ENCODE measurements at regions not wholly inside any gene's neighbourhood (a gene's known extent, or its start where the extent isn't known, plus 50 kb on each side); places are given as distances from the start of the nearest gene placed in this dataset.

DNA sequence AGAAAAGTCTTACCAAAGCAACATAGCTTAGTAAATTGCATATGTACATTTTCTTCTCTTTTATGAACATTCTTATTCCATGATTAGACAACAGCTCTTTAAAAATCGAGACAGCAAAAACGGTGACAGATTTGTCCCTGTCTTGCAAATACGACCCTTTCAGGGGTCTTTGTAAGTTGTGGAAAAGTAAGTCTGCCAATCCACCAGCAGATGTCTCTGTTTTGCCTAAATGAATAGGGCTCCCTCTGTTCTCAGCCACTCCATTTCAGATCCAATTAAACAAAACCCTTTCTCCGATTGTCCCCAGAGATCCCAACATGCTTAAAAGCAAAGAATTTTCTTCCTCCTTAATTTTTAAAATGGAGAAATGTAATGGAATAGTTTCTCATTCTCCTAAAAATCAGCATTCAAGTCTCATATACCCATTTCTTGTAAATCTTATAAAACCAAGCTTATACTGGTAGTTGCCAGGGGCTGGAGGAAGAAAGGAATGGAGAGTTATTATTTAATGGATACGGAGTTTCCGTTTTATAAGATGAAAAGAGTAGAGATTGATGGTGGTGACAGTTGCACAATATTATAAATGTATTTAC is 61.0 kb upstream of the NFE2L3 start:
- no peaks in the 10 kb centered on the region for H3K36me3 ChIP-seq (ENCODE audit: insufficient read depth, low read length)
- no peak overlapping the region for H3K27ac ChIP-seq (ENCODE audit: low read length)
- no peak overlapping the region for H3K9ac ChIP-seq (ENCODE audit: low read length)
- TF ChIP-seq SMC3 (conservative IDR thresholded peaks at IDR 0.05; ENCODE audit: poor library complexity), result peak; percentile 75
- TF ChIP-seq CTCF (IDR thresholded peaks at IDR 0.05; ENCODE audit: poor library complexity, severe bottlenecking), result peak; percentile 72
- no peak for TF ChIP-seq POLR2AphosphoS5 (IDR thresholded peaks at IDR 0.05)
- TF ChIP-seq RAD21 (conservative IDR thresholded peaks at IDR 0.05), result peak; percentile 70
- TF ChIP-seq EP300 (conservative IDR thresholded peaks at IDR 0.05; ENCODE audit: poor library complexity, severe bottlenecking), result no peak
- TF ChIP-seq, protein P1, sequence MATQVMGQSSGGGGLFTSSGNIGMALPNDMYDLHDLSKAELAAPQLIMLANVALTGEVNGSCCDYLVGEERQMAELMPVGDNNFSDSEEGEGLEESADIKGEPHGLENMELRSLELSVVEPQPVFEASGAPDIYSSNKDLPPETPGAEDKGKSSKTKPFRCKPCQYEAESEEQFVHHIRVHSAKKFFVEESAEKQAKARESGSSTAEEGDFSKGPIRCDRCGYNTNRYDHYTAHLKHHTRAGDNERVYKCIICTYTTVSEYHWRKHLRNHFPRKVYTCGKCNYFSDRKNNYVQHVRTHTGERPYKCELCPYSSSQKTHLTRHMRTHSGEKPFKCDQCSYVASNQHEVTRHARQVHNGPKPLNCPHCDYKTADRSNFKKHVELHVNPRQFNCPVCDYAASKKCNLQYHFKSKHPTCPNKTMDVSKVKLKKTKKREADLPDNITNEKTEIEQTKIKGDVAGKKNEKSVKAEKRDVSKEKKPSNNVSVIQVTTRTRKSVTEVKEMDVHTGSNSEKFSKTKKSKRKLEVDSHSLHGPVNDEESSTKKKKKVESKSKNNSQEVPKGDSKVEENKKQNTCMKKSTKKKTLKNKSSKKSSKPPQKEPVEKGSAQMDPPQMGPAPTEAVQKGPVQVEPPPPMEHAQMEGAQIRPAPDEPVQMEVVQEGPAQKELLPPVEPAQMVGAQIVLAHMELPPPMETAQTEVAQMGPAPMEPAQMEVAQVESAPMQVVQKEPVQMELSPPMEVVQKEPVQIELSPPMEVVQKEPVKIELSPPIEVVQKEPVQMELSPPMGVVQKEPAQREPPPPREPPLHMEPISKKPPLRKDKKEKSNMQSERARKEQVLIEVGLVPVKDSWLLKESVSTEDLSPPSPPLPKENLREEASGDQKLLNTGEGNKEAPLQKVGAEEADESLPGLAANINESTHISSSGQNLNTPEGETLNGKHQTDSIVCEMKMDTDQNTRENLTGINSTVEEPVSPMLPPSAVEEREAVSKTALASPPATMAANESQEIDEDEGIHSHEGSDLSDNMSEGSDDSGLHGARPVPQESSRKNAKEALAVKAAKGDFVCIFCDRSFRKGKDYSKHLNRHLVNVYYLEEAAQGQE (IDR thresholded peaks at IDR 0.05; ENCODE audit: borderline replicate concordance), result no peak
- H3K4me3 ChIP-seq (ENCODE audit: low read length), result no peak overlapping the region
- H3K79me2 ChIP-seq (replicated peaks; ENCODE audit: insufficient read depth, low read length), result no peaks in the 10 kb centered on the region
- no peaks in the 10 kb centered on the region for H3F3A ChIP-seq (ENCODE audit: insufficient read depth, low read length, poor library complexity, severe bottlenecking)
- no peak overlapping the region for H2AFZ ChIP-seq (ENCODE audit: low read depth, low read length)
- no peaks in the 10 kb centered on the region for H3K9me3 ChIP-seq (ENCODE audit: low read length)
- H4K20me1 ChIP-seq (ENCODE audit: insufficient read depth), result no peaks in the 10 kb centered on the region
- H3K27me3 ChIP-seq (ENCODE audit: insufficient read depth, low read depth, low read length), result no peaks in the 10 kb centered on the region
- H3K9me2 ChIP-seq (ENCODE audit: insufficient read depth, low read length), result no peaks in the 10 kb centered on the region
- no peak overlapping the region for H3K4me2 ChIP-seq (ENCODE audit: low read length)

GRCh38 chr7:26091933-26092332 is 60.1 kb upstream of the NFE2L3 start:
- no peak overlapping the region for H2AFZ ChIP-seq (ENCODE audit: low read depth, low read length)
- no peaks in the 10 kb centered on the region for H3K9me2 ChIP-seq (ENCODE audit: insufficient read depth, low read length)
- no peak overlapping the region for H3K4me2 ChIP-seq (ENCODE audit: low read length)
- no peaks in the 10 kb centered on the region for H3K36me3 ChIP-seq (ENCODE audit: insufficient read depth, low read length)
- H3K9me3 ChIP-seq (ENCODE audit: low read length), result no peaks in the 10 kb centered on the region
- H3K4me3 ChIP-seq (ENCODE audit: low read length), result no peak overlapping the region
- TF ChIP-seq TAF1 (IDR thresholded peaks at IDR 0.05; ENCODE audit: low read depth) (no peak), POLR2AphosphoS5 (IDR thresholded peaks at IDR 0.05) (no peak), MXI1 (conservative IDR thresholded peaks at IDR 0.05; ENCODE audit: poor library complexity, severe bottlenecking) (no peak), RAD21 (conservative IDR thresholded peaks at IDR 0.05) (no peak), SMC3 (conservative IDR thresholded peaks at IDR 0.05; ENCODE audit: poor library complexity) (no peak), EP300 (conservative IDR thresholded peaks at IDR 0.05; ENCODE audit: poor library complexity, severe bottlenecking) (no peak), EZH2 (IDR thresholded peaks at IDR 0.05; ENCODE audit: borderline replicate concordance, insufficient read depth, low read length, poor library complexity, severe bottlenecking) (no peak), CTCF (IDR thresholded peaks at IDR 0.05; ENCODE audit: poor library complexity, severe bottlenecking) (no peak)
- TF ChIP-seq, protein P1 (IDR thresholded peaks at IDR 0.05; ENCODE audit: borderline replicate concordance), result no peak
- no peaks in the 10 kb centered on the region for H3K79me2 ChIP-seq (replicated peaks; ENCODE audit: insufficient read depth, low read length)
- H4K20me1 ChIP-seq (ENCODE audit: insufficient read depth), result no peaks in the 10 kb centered on the region
- no peaks in the 10 kb centered on the region for H3K27me3 ChIP-seq (ENCODE audit: insufficient read depth, low read depth, low read length)
- no peaks in the 10 kb centered on the region for H3F3A ChIP-seq (ENCODE audit: insufficient read depth, low read length, poor library complexity, severe bottlenecking)
- H3K27ac ChIP-seq (ENCODE audit: low read length), result no peak overlapping the region
- no peak overlapping the region for H3K9ac ChIP-seq (ENCODE audit: low read length)

Measured in neural cell (in vitro differentiated cells).